Upper lobe of left lung (tissue), 6 donors: ENCODE measurements at regions not wholly inside any gene's neighbourhood (a gene's known extent, or its start where the extent isn't known, plus 50 kb on each side); places are given as distances from the start of the nearest gene placed in this dataset.
A peak's percentile ranks its signal among the peaks of the same experiment; 100 is the strongest.

ENCODE experiments used
- ATAC-seq, 2 donors: fragments of 200-7000 bp; cut with Tn5 transposase; one replicate each; pipeline ENCODE4 v1.9.1; 2022; ENCODE audit warnings: mild to moderate bottlenecking in 2 of 2, moderate library complexity in 2 of 2; ENCODE audit not compliant: low FRiP score in 2 of 2
- DNase-seq, 2 donors: peaks; one replicate each; pipeline ENCODE4 v3.0.0-alpha.2; 2019 to 2020
- H3K27ac ChIP-seq, 4 donors: fragments of 200-600 bp; sonication (generic); one replicate each; pipeline ENCODE4 v1.5.1; 2016 to 2019
- H3K27me3 ChIP-seq, 4 donors: fragments of 200-600 bp; sonication (generic); one replicate each; pipeline ENCODE4 v1.5.1; 2017 to 2019
- H3K36me3 ChIP-seq, 4 donors: fragments of 200-600 bp; sonication (generic); one replicate each; pipeline ENCODE4 v1.5.1; 2016 to 2019
- H3K4me1 ChIP-seq, 4 donors: fragments of 200-600 bp; sonication (generic); one replicate each; pipeline ENCODE4 v1.5.1; 2018 to 2019
- H3K4me3 ChIP-seq, 4 donors: fragments of 200-600 bp; sonication (generic); one replicate each; pipeline ENCODE4 v1.5.1; 2017 to 2019; ENCODE audit warnings: mild to moderate bottlenecking in 2 of 4, moderate library complexity in 1 of 4
- H3K9me3 ChIP-seq, 4 donors: fragments of 200-600 bp; sonication (generic); one replicate each; pipeline ENCODE4 v1.5.1; 2018 to 2019
- CTCF ChIP-seq, 6 experiments: fragments of 450-650 bp in 4 of 6; fragments of 200-600 bp in 2 of 6; sonication (generic) in 2 of 6; IDR thresholded peaks; one replicate each; pipeline ENCODE4 v1.5.1; 2016 to 2019; ENCODE audit warnings: antibody characterized with exemption in 6 of 6
- EP300 ChIP-seq, 4 donors: sonication (generic); formaldehyde crosslinking; IDR thresholded peaks; one replicate each; pipeline ENCODE4 v1.5.1; 2017; ENCODE audit warnings: antibody characterized with exemption in 4 of 4, control low read depth in 2 of 4
- POLR2A ChIP-seq, 4 donors: fragments of 450-650 bp; IDR thresholded peaks; one replicate each; pipeline ENCODE4 v1.5.1; 2016 to 2017; ENCODE audit warnings: antibody characterized with exemption in 4 of 4, mild to moderate bottlenecking in 2 of 4
- POLR2AphosphoS5 ChIP-seq, 2 donors: sonication (generic); formaldehyde crosslinking; IDR thresholded peaks; one replicate each; pipeline ENCODE4 v1.5.1; 2017; ENCODE audit warnings: antibody characterized with exemption in 2 of 2
- WGBS, 2 donors: methylation state at CpG; one replicate each; pipeline ENCODE4 v1.1.5; 2017 to 2018; 5-methylcytosine and 5-hydroxymethylcytosine counted together
- donor health status: DM: no; HTN: no; CAD: no; lungs with moderate emphysema.
- donor health status: DM: no; HTN: yes; CAD: no; lungs with severe emphysema.

GRCh38 chr1:38198621-38199020, 152.0 kb upstream of the POU3F1 start:
- Histone ChIP-seq H3K4me3 (no peak overlapping the region), H3K27ac (no peak overlapping the region), H3K9me3 (peaks cover 0 to 3% (median 0%) of the 10 kb centered on the region in 4 donors), H3K4me1 (peaks cover 0 to 11% (median 7%) of the 10 kb centered on the region in 4 donors), H3K36me3 (no peaks in the 10 kb centered on the region), H3K27me3 (no peaks in the 10 kb centered on the region)
- TF ChIP-seq POLR2AphosphoS5 (IDR thresholded peaks at IDR 0.05) = no peak
- no peak for TF ChIP-seq EP300 (IDR thresholded peaks at IDR 0.05)
- TF ChIP-seq POLR2A (IDR thresholded peaks at IDR 0.05) = no peak
- no peak for TF ChIP-seq CTCF (IDR thresholded peaks at IDR 0.05)
- WGBS, 2 donors = 69 to 79% methylated on average over 2 of the region's 2 CpGs
- DNase-seq = no peak
- ATAC-seq = no peak

GRCh38 chr1:38198099-38198498, 151.5 kb upstream of the POU3F1 start:
- WGBS, 2 donors = 87 to 97% methylated on average over 6 of the region's 6 CpGs
- Histone ChIP-seq H3K36me3 (no peaks in the 10 kb centered on the region), H3K27ac (no peak overlapping the region), H3K4me1 (peaks cover 0 to 11% (median 7%) of the 10 kb centered on the region in 4 donors), H3K9me3 (peaks cover 0 to 3% (median 0%) of the 10 kb centered on the region in 4 donors), H3K27me3 (no peaks in the 10 kb centered on the region), H3K4me3 (no peak overlapping the region)
- DNase-seq (no peak), ATAC-seq (no peak)
- no peak for TF ChIP-seq CTCF (IDR thresholded peaks at IDR 0.05)
- TF ChIP-seq POLR2AphosphoS5 (IDR thresholded peaks at IDR 0.05) = no peak
- TF ChIP-seq POLR2A (IDR thresholded peaks at IDR 0.05) = no peak
- no peak for TF ChIP-seq EP300 (IDR thresholded peaks at IDR 0.05)

- Histone ChIP-seq H3K4me1 (peaks cover 0 to 11% (median 7%) of the 10 kb centered on the region in 4 donors), H3K9me3 (peaks cover 0 to 3% (median 0%) of the 10 kb centered on the region in 4 donors), H3K4me3 (no peak overlapping the region), H3K36me3 (no peaks in the 10 kb centered on the region), H3K27me3 (no peaks in the 10 kb centered on the region), H3K27ac (no peak overlapping the region)
- TF ChIP-seq CTCF (IDR thresholded peaks at IDR 0.05) (no peak), POLR2A (IDR thresholded peaks at IDR 0.05) (no peak), POLR2AphosphoS5 (IDR thresholded peaks at IDR 0.05) (no peak), EP300 (IDR thresholded peaks at IDR 0.05) (no peak)
- ATAC-seq (no peak), DNase-seq (no peak)
- 61 to 67% methylated on average over 14 of the region's 14 CpGs for WGBS, 2 donors
Measured at GRCh38 chr1:38197312-38198061, 150.9 kb upstream of the POU3F1 start.

GRCh38 chr1:38194472-38194871, 147.9 kb upstream of the POU3F1 start:
- no peak overlapping the region for H3K4me3 ChIP-seq
- WGBS, 2 donors = 41 to 62% methylated on average over 6 of the region's 6 CpGs
- no peaks in the 10 kb centered on the region for H3K27me3 ChIP-seq
- TF ChIP-seq POLR2AphosphoS5 (IDR thresholded peaks at IDR 0.05) = no peak
- TF ChIP-seq EP300 (IDR thresholded peaks at IDR 0.05) = no peak
- TF ChIP-seq CTCF (IDR thresholded peaks at IDR 0.05) = no peak
- no peak for TF ChIP-seq POLR2A (IDR thresholded peaks at IDR 0.05)
- no peak overlapping the region for H3K27ac ChIP-seq
- DNase-seq = peak; percentile 72 to 87
- no peaks in the 10 kb centered on the region for H3K9me3 ChIP-seq
- H3K4me1 ChIP-seq = peaks cover 0 to 11% (median 7%) of the 10 kb centered on the region in 4 donors
- peak; percentile 40 to 90 for ATAC-seq
- no peaks in the 10 kb centered on the region for H3K36me3 ChIP-seq

- no peak overlapping the region for H3K27ac ChIP-seq
- WGBS, 2 donors = 61 to 63% methylated on average over 3 of the region's 3 CpGs
- no peak overlapping the region for H3K4me3 ChIP-seq
- DNase-seq (no peak), ATAC-seq (no peak)
- no peaks in the 10 kb centered on the region for H3K27me3 ChIP-seq
- H3K36me3 ChIP-seq = no peaks in the 10 kb centered on the region
- peaks cover 0 to 11% (median 6%) of the 10 kb centered on the region in 4 donors for H3K4me1 ChIP-seq
- TF ChIP-seq EP300 (IDR thresholded peaks at IDR 0.05) (no peak), CTCF (IDR thresholded peaks at IDR 0.05) (no peak)
- no peaks in the 10 kb centered on the region for H3K9me3 ChIP-seq
Measured at GRCh38 chr1:38193040-38193439, 146.4 kb upstream of the POU3F1 start.
